Gastroesophageal sphincter (tissue), 3 donors: ENCODE measurements at regions not wholly inside any gene's neighbourhood (a gene's known extent, or its start where the extent isn't known, plus 50 kb on each side); places are given as distances from the start of the nearest gene placed in this dataset.

Source experiments
- EP300 ChIP-seq: sonication (generic); formaldehyde crosslinking; IDR thresholded peaks from one replicate; pipeline ENCODE4 v1.6.1; 2017; ENCODE audit warnings: antibody characterized with exemption, mild to moderate bottlenecking
- POLR2A ChIP-seq, 2 donors: fragments of 450-650 bp; IDR thresholded peaks; one replicate each; pipeline ENCODE4 v1.6.1; 2017; ENCODE audit warnings: antibody characterized with exemption in 2 of 2, mild to moderate bottlenecking in 2 of 2, moderate library complexity in 1 of 2
- POLR2AphosphoS5 ChIP-seq: sonication (generic); formaldehyde crosslinking; IDR thresholded peaks from one replicate; pipeline ENCODE4 v1.6.1; 2017; ENCODE audit warnings: antibody characterized with exemption
- TF ChIP-seq, protein P1 (sequence below), 4 experiments: fragments of 200-600 bp in 2 of 4; fragments of 450-650 bp in 2 of 4; sonication (generic) in 1 of 4; IDR thresholded peaks; one replicate each; pipeline ENCODE4 v1.5.1; 2017 to 2019; ENCODE audit warnings: antibody characterized with exemption in 4 of 4, mild to moderate bottlenecking in 2 of 4, moderate library complexity in 2 of 4

DNA sequence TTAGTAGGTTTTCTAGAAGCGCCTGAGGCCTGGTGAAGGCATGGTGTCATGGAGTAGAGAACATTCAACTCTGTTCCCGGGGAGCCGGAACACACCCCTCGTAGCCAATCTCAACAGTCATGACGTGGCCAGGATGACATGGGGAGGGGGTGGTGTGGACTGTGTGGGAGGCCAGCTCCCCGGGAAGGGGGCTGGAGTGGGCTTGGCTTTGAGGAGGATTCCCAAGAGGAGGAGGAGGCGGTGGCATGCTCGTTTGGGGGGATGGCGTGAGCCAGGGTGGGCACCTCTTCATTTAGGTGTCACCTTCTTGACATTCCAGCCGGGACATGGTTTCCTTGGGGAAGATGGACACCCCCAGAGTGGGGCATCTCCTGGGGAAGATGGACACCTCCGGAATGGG is 257.5 kb downstream of the SEC14L1 start:
- no peak for TF ChIP-seq EP300
- TF ChIP-seq, protein P1, sequence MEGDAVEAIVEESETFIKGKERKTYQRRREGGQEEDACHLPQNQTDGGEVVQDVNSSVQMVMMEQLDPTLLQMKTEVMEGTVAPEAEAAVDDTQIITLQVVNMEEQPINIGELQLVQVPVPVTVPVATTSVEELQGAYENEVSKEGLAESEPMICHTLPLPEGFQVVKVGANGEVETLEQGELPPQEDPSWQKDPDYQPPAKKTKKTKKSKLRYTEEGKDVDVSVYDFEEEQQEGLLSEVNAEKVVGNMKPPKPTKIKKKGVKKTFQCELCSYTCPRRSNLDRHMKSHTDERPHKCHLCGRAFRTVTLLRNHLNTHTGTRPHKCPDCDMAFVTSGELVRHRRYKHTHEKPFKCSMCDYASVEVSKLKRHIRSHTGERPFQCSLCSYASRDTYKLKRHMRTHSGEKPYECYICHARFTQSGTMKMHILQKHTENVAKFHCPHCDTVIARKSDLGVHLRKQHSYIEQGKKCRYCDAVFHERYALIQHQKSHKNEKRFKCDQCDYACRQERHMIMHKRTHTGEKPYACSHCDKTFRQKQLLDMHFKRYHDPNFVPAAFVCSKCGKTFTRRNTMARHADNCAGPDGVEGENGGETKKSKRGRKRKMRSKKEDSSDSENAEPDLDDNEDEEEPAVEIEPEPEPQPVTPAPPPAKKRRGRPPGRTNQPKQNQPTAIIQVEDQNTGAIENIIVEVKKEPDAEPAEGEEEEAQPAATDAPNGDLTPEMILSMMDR (IDR thresholded peaks at IDR 0.05), result no peak
- no peak for TF ChIP-seq POLR2AphosphoS5
- TF ChIP-seq POLR2A (IDR thresholded peaks at IDR 0.05), result no peak
